ENCODE measurements at regions not wholly inside any gene's neighbourhood (a gene's known extent, or its start where the extent isn't known, plus 50 kb on each side); places are given as distances from the start of the nearest gene placed in this dataset.

DNA sequence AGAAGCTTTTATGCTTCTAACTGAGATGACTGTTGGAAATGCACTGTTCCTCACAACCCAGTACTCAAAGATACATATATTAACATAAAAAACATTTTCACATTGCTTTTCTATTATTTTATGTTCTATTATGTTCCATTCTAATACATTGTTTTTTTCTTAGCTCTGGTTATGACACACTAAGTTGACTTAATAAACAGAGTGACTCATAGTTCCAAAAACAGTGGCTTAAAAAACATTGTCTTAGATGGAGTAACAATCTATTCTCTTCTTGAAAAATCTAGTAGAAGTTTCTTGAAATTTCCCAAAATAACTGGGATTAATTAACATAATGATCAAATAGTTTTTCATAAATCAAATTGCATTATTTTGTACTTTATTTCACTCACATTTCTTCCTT, 328.2 kb upstream of the LRATD1 start:
- no peak overlapping the region for H2AFZ ChIP-seq (ENCODE audit: low read length)
- no peak overlapping the region for H3K18ac ChIP-seq (ENCODE audit: low read length)
- H2BK12ac ChIP-seq (ENCODE audit: low read length): no peak overlapping the region
- H4K8ac ChIP-seq (ENCODE audit: low read depth, low read length): no peak overlapping the region
- H3K36me3 ChIP-seq (replicated peaks in 1 of 2; ENCODE audit: control insufficient read depth in 2 of 2, insufficient read depth in 2 of 2, low read length in 2 of 2): no peaks in the 10 kb centered on the region
- H4K91ac ChIP-seq (ENCODE audit: low read depth, low read length, poor library complexity): no peak overlapping the region
- H3K23ac ChIP-seq (ENCODE audit: low read depth, low read length, poor library complexity): no peak overlapping the region
- no peaks in the 10 kb centered on the region for H3K9me3 ChIP-seq (replicated peaks in 1 of 2; ENCODE audit: control insufficient read depth in 2 of 2, insufficient read depth in 1 of 2, low read depth in 1 of 2, low read length in 2 of 2)
- no peak overlapping the region for H3K4me2 ChIP-seq (ENCODE audit: insufficient read depth, low read length, poor library complexity, severe bottlenecking)
- H3K14ac ChIP-seq (ENCODE audit: low read length): no peak overlapping the region
- no peak overlapping the region for H3K27ac ChIP-seq (replicated peaks; ENCODE audit: low read length)
- no peak overlapping the region for H2BK15ac ChIP-seq (ENCODE audit: low read length)
- H3K9ac ChIP-seq (ENCODE audit: low read depth, low read length, poor library complexity): no peak overlapping the region
- no peaks in the 10 kb centered on the region for H3K27me3 ChIP-seq (ENCODE audit: control insufficient read depth in 3 of 3, insufficient read depth in 3 of 3, low read depth in 1 of 3, low read length in 3 of 3)
- H3K4me3 ChIP-seq (ENCODE audit: low read length in 2 of 2): no peak overlapping the region
- H3K4ac ChIP-seq (ENCODE audit: low read length): no peak overlapping the region
- no peak overlapping the region for H2AK5ac ChIP-seq (ENCODE audit: low read depth, low read length)
- no peaks in the 10 kb centered on the region for H3K79me1 ChIP-seq (ENCODE audit: low read depth, low read length)
- peaks cover 0 to 5% of the 10 kb centered on the region in 2 donors for H3K4me1 ChIP-seq (ENCODE audit: control insufficient read depth in 2 of 2, insufficient read depth in 1 of 2, low read depth in 1 of 2, low read length in 2 of 2)
- no peak overlapping the region for H2BK120ac ChIP-seq (ENCODE audit: low read depth, low read length)
- no peak for DNase-seq (ENCODE audit: low spot score)
- H2BK5ac ChIP-seq (ENCODE audit: low read length): no peak overlapping the region

DNA sequence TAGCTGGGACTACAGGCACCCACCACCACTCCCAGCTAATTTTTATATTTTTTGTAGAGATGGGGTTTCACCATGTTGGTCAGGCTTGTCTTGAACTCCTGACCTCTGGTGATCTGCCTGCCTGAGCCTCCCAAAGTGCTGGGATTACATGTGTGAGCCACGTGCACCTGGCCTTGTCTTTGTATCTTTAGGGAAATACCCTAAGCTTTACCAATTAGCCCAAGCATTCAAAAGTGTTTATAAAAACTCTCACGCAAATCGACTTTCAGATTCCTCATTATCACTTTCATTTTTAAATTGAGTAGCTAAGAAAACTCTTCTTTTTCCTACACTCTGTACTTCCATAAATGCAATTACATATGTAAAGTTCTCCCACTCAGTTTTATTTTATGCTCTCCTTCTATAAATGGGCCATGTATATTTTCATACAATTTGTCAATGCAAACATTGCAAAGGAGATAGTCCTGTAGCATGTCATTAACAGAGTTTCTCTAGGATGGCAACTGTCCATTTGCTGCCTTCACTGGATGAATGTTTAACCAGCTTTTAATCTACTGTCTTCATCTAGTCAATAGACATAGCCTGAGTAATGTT, 326.2 kb upstream of the LRATD1 start:
- no peak overlapping the region for H4K91ac ChIP-seq (ENCODE audit: low read depth, low read length, poor library complexity)
- no peak overlapping the region for H2BK5ac ChIP-seq (ENCODE audit: low read length)
- no peak overlapping the region for H3K18ac ChIP-seq (ENCODE audit: low read length)
- H3K23ac ChIP-seq (ENCODE audit: low read depth, low read length, poor library complexity): no peak overlapping the region
- H3K27me3 ChIP-seq (ENCODE audit: control insufficient read depth in 3 of 3, insufficient read depth in 3 of 3, low read depth in 1 of 3, low read length in 3 of 3): no peaks in the 10 kb centered on the region
- no CpG with 5 or more reads among the region's 3 CpGs for WGBS, 2 donors (ENCODE audit: extremely low coverage in 2 of 2, insufficient read length in 2 of 2, insufficient replicate concordance in 1 of 2)
- H3K27ac ChIP-seq (replicated peaks; ENCODE audit: low read length): no peak overlapping the region
- no peak overlapping the region for H2AFZ ChIP-seq (ENCODE audit: low read length)
- H3K4me1 ChIP-seq (ENCODE audit: control insufficient read depth in 2 of 2, insufficient read depth in 1 of 2, low read depth in 1 of 2, low read length in 2 of 2): peaks cover 0 to 1% of the 10 kb centered on the region in 2 donors
- no peak overlapping the region for H2BK12ac ChIP-seq (ENCODE audit: low read length)
- H3K4me2 ChIP-seq (ENCODE audit: insufficient read depth, low read length, poor library complexity, severe bottlenecking): no peak overlapping the region
- no peak overlapping the region for H3K14ac ChIP-seq (ENCODE audit: low read length)
- no peak overlapping the region for H3K4me3 ChIP-seq (ENCODE audit: low read length in 2 of 2)
- H2AK5ac ChIP-seq (ENCODE audit: low read depth, low read length): no peak overlapping the region
- H3K4ac ChIP-seq (ENCODE audit: low read length): no peak overlapping the region
- DNase-seq (ENCODE audit: low spot score): no peak
- H3K9me3 ChIP-seq (replicated peaks in 1 of 2; ENCODE audit: control insufficient read depth in 2 of 2, insufficient read depth in 1 of 2, low read depth in 1 of 2, low read length in 2 of 2): no peaks in the 10 kb centered on the region
- no peak overlapping the region for H3K9ac ChIP-seq (ENCODE audit: low read depth, low read length, poor library complexity)
- H2BK15ac ChIP-seq (ENCODE audit: low read length): no peak overlapping the region
- H3K79me1 ChIP-seq (ENCODE audit: low read depth, low read length): no peaks in the 10 kb centered on the region
- no peak overlapping the region for H4K8ac ChIP-seq (ENCODE audit: low read depth, low read length)
- H2BK120ac ChIP-seq (ENCODE audit: low read depth, low read length): no peak overlapping the region
- no peaks in the 10 kb centered on the region for H3K36me3 ChIP-seq (replicated peaks in 1 of 2; ENCODE audit: control insufficient read depth in 2 of 2, insufficient read depth in 2 of 2, low read length in 2 of 2)

DNA sequence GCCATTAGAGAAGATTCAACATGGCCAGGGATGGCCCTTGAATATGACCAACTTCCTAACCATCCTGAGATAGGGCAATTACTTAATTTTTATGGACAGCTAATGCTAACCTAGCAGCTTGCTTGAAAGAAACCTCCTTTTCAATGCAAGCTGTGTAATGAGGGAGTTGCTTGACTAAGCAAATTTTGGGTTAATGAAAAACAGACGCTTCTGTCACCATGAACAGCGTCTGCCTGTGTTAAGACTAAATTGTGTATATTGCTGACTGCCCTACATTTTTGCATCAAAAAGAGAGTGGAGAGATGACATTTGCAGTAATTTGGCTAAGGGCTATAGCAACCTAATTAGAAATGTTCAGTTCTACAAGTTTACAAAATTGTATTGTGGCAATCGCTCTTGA, 319.2 kb upstream of the LRATD1 start:
- Histone ChIP-seq H2BK120ac (ENCODE audit: low read depth, low read length) (no peak overlapping the region), H3K27ac (replicated peaks; ENCODE audit: low read length) (no peak overlapping the region), H3K23ac (ENCODE audit: low read depth, low read length, poor library complexity) (no peak overlapping the region), H2AFZ (ENCODE audit: low read length) (no peak overlapping the region), H2BK5ac (ENCODE audit: low read length) (no peak overlapping the region), H3K79me1 (ENCODE audit: low read depth, low read length) (no peaks in the 10 kb centered on the region), H3K27me3 (ENCODE audit: control insufficient read depth in 3 of 3, insufficient read depth in 3 of 3, low read depth in 1 of 3, low read length in 3 of 3) (no peaks in the 10 kb centered on the region), H3K4me1 (ENCODE audit: control insufficient read depth in 2 of 2, insufficient read depth in 1 of 2, low read depth in 1 of 2, low read length in 2 of 2) (no peaks in the 10 kb centered on the region), H3K4ac (ENCODE audit: low read length) (no peak overlapping the region), H3K4me2 (ENCODE audit: insufficient read depth, low read length, poor library complexity, severe bottlenecking) (no peak overlapping the region), H3K4me3 (ENCODE audit: low read length in 2 of 2) (no peak overlapping the region), H2AK5ac (ENCODE audit: low read depth, low read length) (no peak overlapping the region), H3K36me3 (replicated peaks in 1 of 2; ENCODE audit: control insufficient read depth in 2 of 2, insufficient read depth in 2 of 2, low read length in 2 of 2) (no peaks in the 10 kb centered on the region), H3K18ac (ENCODE audit: low read length) (no peak overlapping the region), H3K14ac (ENCODE audit: low read length) (no peak overlapping the region), H4K8ac (ENCODE audit: low read depth, low read length) (no peak overlapping the region), H4K91ac (ENCODE audit: low read depth, low read length, poor library complexity) (no peak overlapping the region), H2BK12ac (ENCODE audit: low read length) (no peak overlapping the region), H3K9me3 (replicated peaks in 1 of 2; ENCODE audit: control insufficient read depth in 2 of 2, insufficient read depth in 1 of 2, low read depth in 1 of 2, low read length in 2 of 2) (no peaks in the 10 kb centered on the region), H3K9ac (ENCODE audit: low read depth, low read length, poor library complexity) (no peak overlapping the region), H2BK15ac (ENCODE audit: low read length) (no peak overlapping the region)
- no CpG with 5 or more reads among the region's 3 CpGs for WGBS, 2 donors (ENCODE audit: extremely low coverage in 2 of 2, insufficient read length in 2 of 2, insufficient replicate concordance in 1 of 2)
- DNase-seq (ENCODE audit: low spot score): no peak

DNA sequence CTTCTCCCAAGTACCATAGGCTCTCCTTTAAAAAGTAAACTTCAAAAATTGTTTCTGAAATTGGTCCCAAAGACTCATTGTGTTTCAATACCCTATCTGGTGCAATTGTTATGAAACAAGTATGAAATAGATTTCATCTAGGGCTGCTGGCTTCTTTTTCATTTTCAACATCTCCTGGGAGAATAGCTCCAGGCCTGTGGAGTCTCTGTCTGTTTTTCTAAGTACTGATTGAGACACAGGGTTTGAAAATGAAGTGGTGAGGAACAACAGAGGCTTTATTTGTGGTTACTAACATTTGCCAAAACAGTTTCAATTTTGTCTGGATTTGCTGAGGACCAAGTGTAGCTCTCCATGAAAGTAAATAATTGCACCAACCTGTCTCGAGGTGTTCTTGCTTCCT, 315.9 kb upstream of the LRATD1 start:
- H3K36me3 ChIP-seq (replicated peaks in 1 of 2; ENCODE audit: control insufficient read depth in 2 of 2, insufficient read depth in 2 of 2, low read length in 2 of 2): no peaks in the 10 kb centered on the region
- no peak overlapping the region for H2BK120ac ChIP-seq (ENCODE audit: low read depth, low read length)
- H3K4ac ChIP-seq (ENCODE audit: low read length): no peak overlapping the region
- no peak overlapping the region for H3K18ac ChIP-seq (ENCODE audit: low read length)
- H3K79me1 ChIP-seq (ENCODE audit: low read depth, low read length): no peaks in the 10 kb centered on the region
- no peak overlapping the region for H3K9ac ChIP-seq (ENCODE audit: low read depth, low read length, poor library complexity)
- no peak for DNase-seq (ENCODE audit: low spot score)
- H4K8ac ChIP-seq (ENCODE audit: low read depth, low read length): no peak overlapping the region
- no peak overlapping the region for H3K23ac ChIP-seq (ENCODE audit: low read depth, low read length, poor library complexity)
- no peak overlapping the region for H3K14ac ChIP-seq (ENCODE audit: low read length)
- H3K4me2 ChIP-seq (ENCODE audit: insufficient read depth, low read length, poor library complexity, severe bottlenecking): no peak overlapping the region
- H3K27me3 ChIP-seq (ENCODE audit: control insufficient read depth in 3 of 3, insufficient read depth in 3 of 3, low read depth in 1 of 3, low read length in 3 of 3): no peaks in the 10 kb centered on the region
- no peak overlapping the region for H2BK15ac ChIP-seq (ENCODE audit: low read length)
- H3K9me3 ChIP-seq (replicated peaks in 1 of 2; ENCODE audit: control insufficient read depth in 2 of 2, insufficient read depth in 1 of 2, low read depth in 1 of 2, low read length in 2 of 2): no peaks in the 10 kb centered on the region
- no CpG with 5 or more reads among the region's 1 CpG for WGBS, 2 donors (ENCODE audit: extremely low coverage in 2 of 2, insufficient read length in 2 of 2, insufficient replicate concordance in 1 of 2)
- H2AFZ ChIP-seq (ENCODE audit: low read length): no peak overlapping the region
- H3K27ac ChIP-seq (replicated peaks; ENCODE audit: low read length): no peak overlapping the region
- H3K4me1 ChIP-seq (ENCODE audit: control insufficient read depth in 2 of 2, insufficient read depth in 1 of 2, low read depth in 1 of 2, low read length in 2 of 2): no peaks in the 10 kb centered on the region
- H2BK5ac ChIP-seq (ENCODE audit: low read length): no peak overlapping the region
- H2BK12ac ChIP-seq (ENCODE audit: low read length): no peak overlapping the region
- no peak overlapping the region for H3K4me3 ChIP-seq (ENCODE audit: low read length in 2 of 2)
- no peak overlapping the region for H2AK5ac ChIP-seq (ENCODE audit: low read depth, low read length)
- no peak overlapping the region for H4K91ac ChIP-seq (ENCODE audit: low read depth, low read length, poor library complexity)

Measured in neuronal stem cell (in vitro differentiated cells).